ENCODE measurements at regions not wholly inside any gene's neighbourhood (a gene's known extent, or its start where the extent isn't known, plus 50 kb on each side); places are given as distances from the start of the nearest gene placed in this dataset.

DNA sequence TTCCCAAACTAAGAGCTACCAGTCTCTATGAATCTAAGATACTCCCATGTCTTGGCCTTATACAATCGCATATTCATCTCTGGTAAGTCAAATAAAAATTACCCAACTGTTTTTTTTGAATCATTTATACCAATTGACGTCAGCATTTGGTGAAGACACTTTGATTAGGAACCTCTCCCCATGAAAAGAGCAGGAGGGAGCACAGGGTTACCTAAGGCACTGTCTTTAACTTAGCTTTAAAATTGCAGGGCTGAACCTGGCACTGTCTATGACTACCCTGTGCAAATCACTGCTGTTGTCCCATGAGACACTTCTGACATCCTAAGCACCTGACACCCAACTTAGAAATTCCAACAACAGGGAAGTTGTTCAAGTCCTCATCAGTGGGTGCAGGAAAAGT, 586.4 kb downstream of the MAT2B start:
- Histone ChIP-seq H4K20me1 (ENCODE audit: insufficient read depth, low read length) (no peaks in the 10 kb centered on the region), H3K27ac (ENCODE audit: low read depth, low read length, poor library complexity, severe bottlenecking) (no peak overlapping the region), H3K4me2 (ENCODE audit: low read length) (no peak overlapping the region), H3K36me3 (ENCODE audit: insufficient read depth, low read length) (no peaks in the 10 kb centered on the region), H3K4me3 (ENCODE audit: low read depth, low read length, poor library complexity, severe bottlenecking) (no peak overlapping the region), H2AFZ (ENCODE audit: low read length) (no peak overlapping the region), H3K4me1 (ENCODE audit: insufficient read depth, low read length, poor library complexity, severe bottlenecking) (no peaks in the 10 kb centered on the region), H3K9me2 (ENCODE audit: insufficient read depth, low read length) (no peaks in the 10 kb centered on the region), H3K9me3 (ENCODE audit: low read length) (no peaks in the 10 kb centered on the region), H3K79me2 (ENCODE audit: insufficient read depth, low read depth, low read length) (no peaks in the 10 kb centered on the region)
- no peak for TF ChIP-seq EZH2phosphoT487 (IDR thresholded peaks at IDR 0.05; ENCODE audit: borderline replicate concordance, low read depth, low read length)
- TF ChIP-seq, protein P1, sequence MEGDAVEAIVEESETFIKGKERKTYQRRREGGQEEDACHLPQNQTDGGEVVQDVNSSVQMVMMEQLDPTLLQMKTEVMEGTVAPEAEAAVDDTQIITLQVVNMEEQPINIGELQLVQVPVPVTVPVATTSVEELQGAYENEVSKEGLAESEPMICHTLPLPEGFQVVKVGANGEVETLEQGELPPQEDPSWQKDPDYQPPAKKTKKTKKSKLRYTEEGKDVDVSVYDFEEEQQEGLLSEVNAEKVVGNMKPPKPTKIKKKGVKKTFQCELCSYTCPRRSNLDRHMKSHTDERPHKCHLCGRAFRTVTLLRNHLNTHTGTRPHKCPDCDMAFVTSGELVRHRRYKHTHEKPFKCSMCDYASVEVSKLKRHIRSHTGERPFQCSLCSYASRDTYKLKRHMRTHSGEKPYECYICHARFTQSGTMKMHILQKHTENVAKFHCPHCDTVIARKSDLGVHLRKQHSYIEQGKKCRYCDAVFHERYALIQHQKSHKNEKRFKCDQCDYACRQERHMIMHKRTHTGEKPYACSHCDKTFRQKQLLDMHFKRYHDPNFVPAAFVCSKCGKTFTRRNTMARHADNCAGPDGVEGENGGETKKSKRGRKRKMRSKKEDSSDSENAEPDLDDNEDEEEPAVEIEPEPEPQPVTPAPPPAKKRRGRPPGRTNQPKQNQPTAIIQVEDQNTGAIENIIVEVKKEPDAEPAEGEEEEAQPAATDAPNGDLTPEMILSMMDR (conservative IDR thresholded peaks at IDR 0.05; ENCODE audit: low read length), result no peak
- no peak for DNase-seq (ENCODE audit: low spot score)
- BruUV-seq (replicated peaks), result no TSS peak
- POLR2A ChIA-PET, result no interaction called here
- intact Hi-C loops (cut with micrococcal nuclease; ENCODE audit: unreplicated experiment), result no loop called here
- CTCF ChIA-PET (ENCODE audit: unreplicated experiment), result no interaction called here

DNA sequence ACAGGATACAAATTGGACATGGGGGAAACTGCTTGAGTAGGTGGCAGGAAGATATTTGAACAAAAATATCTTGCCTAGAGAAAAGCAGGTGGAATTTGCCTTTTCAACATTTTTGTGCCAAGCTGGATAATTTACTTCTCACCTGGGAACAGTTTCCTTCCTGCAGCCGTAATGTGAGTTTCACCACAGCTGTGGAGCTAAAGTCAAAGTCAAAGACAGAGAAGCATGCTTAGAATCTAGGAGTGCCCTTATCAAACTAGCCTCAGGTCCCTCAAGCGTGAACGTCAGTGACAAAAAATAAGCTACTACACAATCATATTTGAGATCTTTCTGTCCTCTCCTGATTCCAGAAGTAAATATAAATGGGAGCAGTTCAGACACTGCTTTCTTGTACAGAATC, 588.9 kb downstream of the MAT2B start:
- H3K4me2 ChIP-seq (ENCODE audit: low read length), result no peak overlapping the region
- intact Hi-C loops (cut with micrococcal nuclease; ENCODE audit: unreplicated experiment), result no loop called here

DNA sequence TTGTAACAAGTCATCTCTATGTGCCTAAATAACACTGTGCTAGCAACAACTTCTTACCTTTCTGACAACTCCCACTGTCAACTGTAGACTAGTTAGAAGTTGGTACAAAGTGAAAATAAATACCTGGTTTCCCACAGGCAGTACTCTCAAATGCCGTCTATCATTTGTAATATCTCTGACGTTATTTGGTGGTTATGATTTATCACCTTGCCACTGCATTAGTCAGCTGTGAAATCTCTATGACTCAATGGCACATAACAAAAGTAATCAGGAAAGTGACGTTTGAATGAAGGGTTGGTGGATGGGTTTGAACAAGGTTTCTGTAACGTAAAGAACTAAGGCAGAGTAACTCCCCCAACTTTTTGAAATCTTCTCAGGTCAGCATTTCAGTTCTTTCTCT, 592.3 kb downstream of the MAT2B start:
- no peak overlapping the region for H3K4me3 ChIP-seq (ENCODE audit: low read depth, low read length, poor library complexity, severe bottlenecking)
- H3K9me3 ChIP-seq (ENCODE audit: low read length), result no peaks in the 10 kb centered on the region
- no peak overlapping the region for H3K4me2 ChIP-seq (ENCODE audit: low read length)
- no peaks in the 10 kb centered on the region for H3K9me2 ChIP-seq (ENCODE audit: insufficient read depth, low read length)
- no peak overlapping the region for H2AFZ ChIP-seq (ENCODE audit: low read length)
- no peak for TF ChIP-seq EZH2phosphoT487 (IDR thresholded peaks at IDR 0.05; ENCODE audit: borderline replicate concordance, low read depth, low read length)
- TF ChIP-seq, protein P1 (conservative IDR thresholded peaks at IDR 0.05; ENCODE audit: low read length), result no peak
- CTCF ChIA-PET (ENCODE audit: unreplicated experiment), result no interaction called here
- no peaks in the 10 kb centered on the region for H3K79me2 ChIP-seq (ENCODE audit: insufficient read depth, low read depth, low read length)
- H3K27ac ChIP-seq (ENCODE audit: low read depth, low read length, poor library complexity, severe bottlenecking), result no peak overlapping the region
- H4K20me1 ChIP-seq (ENCODE audit: insufficient read depth, low read length), result no peaks in the 10 kb centered on the region
- intact Hi-C loops (cut with micrococcal nuclease; ENCODE audit: unreplicated experiment), result no loop called here
- H3K36me3 ChIP-seq (ENCODE audit: insufficient read depth, low read length), result no peaks in the 10 kb centered on the region
- no peak for DNase-seq (ENCODE audit: low spot score)
- no TSS peak for BruUV-seq (replicated peaks)
- no peaks in the 10 kb centered on the region for H3K4me1 ChIP-seq (ENCODE audit: insufficient read depth, low read length, poor library complexity, severe bottlenecking)
- POLR2A ChIA-PET, result no interaction called here

More for the DNA sequence above, 588.9 kb downstream of the MAT2B start:
- CTCF ChIA-PET (ENCODE audit: unreplicated experiment), result no interaction called here
- H3K4me3 ChIP-seq (ENCODE audit: low read depth, low read length, poor library complexity, severe bottlenecking), result no peak overlapping the region
- BruUV-seq (replicated peaks), result no TSS peak
- H2AFZ ChIP-seq (ENCODE audit: low read length), result no peak overlapping the region
- H3K4me1 ChIP-seq (ENCODE audit: insufficient read depth, low read length, poor library complexity, severe bottlenecking), result no peaks in the 10 kb centered on the region
- no peaks in the 10 kb centered on the region for H3K36me3 ChIP-seq (ENCODE audit: insufficient read depth, low read length)
- H4K20me1 ChIP-seq (ENCODE audit: insufficient read depth, low read length), result no peaks in the 10 kb centered on the region
- DNase-seq (ENCODE audit: low spot score), result no peak
- TF ChIP-seq, protein P1 (conservative IDR thresholded peaks at IDR 0.05; ENCODE audit: low read length), result no peak
- TF ChIP-seq EZH2phosphoT487 (IDR thresholded peaks at IDR 0.05; ENCODE audit: borderline replicate concordance, low read depth, low read length), result no peak
- no peaks in the 10 kb centered on the region for H3K79me2 ChIP-seq (ENCODE audit: insufficient read depth, low read depth, low read length)
- no peaks in the 10 kb centered on the region for H3K9me3 ChIP-seq (ENCODE audit: low read length)
- no peak overlapping the region for H3K27ac ChIP-seq (ENCODE audit: low read depth, low read length, poor library complexity, severe bottlenecking)
- no peaks in the 10 kb centered on the region for H3K9me2 ChIP-seq (ENCODE audit: insufficient read depth, low read length)
- POLR2A ChIA-PET, result no interaction called here
